ENCODE measurements at regions not wholly inside any gene's neighbourhood (a gene's known extent, or its start where the extent isn't known, plus 50 kb on each side); places are given as distances from the start of the nearest gene placed in this dataset.

DNA sequence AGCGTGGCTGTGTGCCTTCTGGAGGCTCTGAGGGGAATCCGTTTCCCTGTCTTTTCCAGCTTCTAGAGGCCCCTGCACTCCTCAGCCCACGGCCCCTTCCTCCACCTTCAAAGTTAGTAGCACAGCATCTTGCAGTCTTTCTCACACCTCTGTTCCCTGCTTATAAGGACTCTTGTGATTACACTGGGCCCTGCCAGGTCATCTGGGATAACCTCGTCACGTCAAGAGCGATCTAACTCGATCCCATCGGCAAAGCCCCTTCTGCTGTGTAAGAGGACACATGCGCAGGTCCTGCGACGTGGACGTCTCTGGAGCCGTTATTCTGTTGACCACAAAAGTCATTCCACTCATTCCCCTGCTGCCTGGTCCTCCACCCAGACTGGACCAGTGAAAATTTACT, 159.2 kb downstream of the BMP7 start:
- no peak overlapping the region for H3K4me2 ChIP-seq (ENCODE audit: low read length)
- ChIA-PET POLR2A (no interaction called here), CTCF (ENCODE audit: unreplicated experiment) (no interaction called here)
- no peaks in the 10 kb centered on the region for H3K79me2 ChIP-seq (ENCODE audit: insufficient read depth, low read depth, low read length)
- no peaks in the 10 kb centered on the region for H4K20me1 ChIP-seq (ENCODE audit: insufficient read depth, low read length)
- no peaks in the 10 kb centered on the region for H3K9me3 ChIP-seq (ENCODE audit: low read length)
- no peak overlapping the region for H3K4me3 ChIP-seq (ENCODE audit: low read depth, low read length, poor library complexity, severe bottlenecking)
- no peak for DNase-seq (ENCODE audit: low spot score)
- H3K27ac ChIP-seq (ENCODE audit: low read depth, low read length, poor library complexity, severe bottlenecking) = no peak overlapping the region
- H2AFZ ChIP-seq (ENCODE audit: low read length) = no peak overlapping the region
- H3K4me1 ChIP-seq (ENCODE audit: insufficient read depth, low read length, poor library complexity, severe bottlenecking) = no peaks in the 10 kb centered on the region
- no TSS peak for BruUV-seq (replicated peaks)
- intact Hi-C loops (cut with micrococcal nuclease; ENCODE audit: unreplicated experiment) = no loop called here
- H3K36me3 ChIP-seq (ENCODE audit: insufficient read depth, low read length) = no peaks in the 10 kb centered on the region
- no peaks in the 10 kb centered on the region for H3K9me2 ChIP-seq (ENCODE audit: insufficient read depth, low read length)
- no peak for TF ChIP-seq EZH2phosphoT487 (IDR thresholded peaks at IDR 0.05; ENCODE audit: borderline replicate concordance, low read depth, low read length)
- TF ChIP-seq, protein P1, sequence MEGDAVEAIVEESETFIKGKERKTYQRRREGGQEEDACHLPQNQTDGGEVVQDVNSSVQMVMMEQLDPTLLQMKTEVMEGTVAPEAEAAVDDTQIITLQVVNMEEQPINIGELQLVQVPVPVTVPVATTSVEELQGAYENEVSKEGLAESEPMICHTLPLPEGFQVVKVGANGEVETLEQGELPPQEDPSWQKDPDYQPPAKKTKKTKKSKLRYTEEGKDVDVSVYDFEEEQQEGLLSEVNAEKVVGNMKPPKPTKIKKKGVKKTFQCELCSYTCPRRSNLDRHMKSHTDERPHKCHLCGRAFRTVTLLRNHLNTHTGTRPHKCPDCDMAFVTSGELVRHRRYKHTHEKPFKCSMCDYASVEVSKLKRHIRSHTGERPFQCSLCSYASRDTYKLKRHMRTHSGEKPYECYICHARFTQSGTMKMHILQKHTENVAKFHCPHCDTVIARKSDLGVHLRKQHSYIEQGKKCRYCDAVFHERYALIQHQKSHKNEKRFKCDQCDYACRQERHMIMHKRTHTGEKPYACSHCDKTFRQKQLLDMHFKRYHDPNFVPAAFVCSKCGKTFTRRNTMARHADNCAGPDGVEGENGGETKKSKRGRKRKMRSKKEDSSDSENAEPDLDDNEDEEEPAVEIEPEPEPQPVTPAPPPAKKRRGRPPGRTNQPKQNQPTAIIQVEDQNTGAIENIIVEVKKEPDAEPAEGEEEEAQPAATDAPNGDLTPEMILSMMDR (conservative IDR thresholded peaks at IDR 0.05; ENCODE audit: low read length) = no peak

DNA sequence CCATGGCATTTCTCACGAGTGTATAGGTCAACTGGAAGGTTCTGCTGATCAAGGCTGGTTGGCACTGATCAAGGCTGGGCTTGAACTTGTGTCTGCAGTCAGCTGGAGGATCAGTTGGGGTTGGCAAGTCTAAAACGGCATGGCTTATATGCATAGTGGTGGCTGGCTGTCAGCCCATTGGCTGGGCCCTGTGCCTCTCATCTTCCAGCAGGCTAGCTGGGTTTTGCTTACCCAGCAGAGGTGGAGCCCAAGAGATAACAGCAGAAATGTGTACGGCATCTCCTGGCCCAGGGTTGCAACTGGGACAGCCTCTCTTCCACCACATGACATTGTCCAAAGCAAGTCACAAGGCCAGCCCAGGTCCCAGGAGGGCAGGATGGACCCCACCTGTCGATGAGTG, 158.2 kb downstream of the BMP7 start:
- Histone ChIP-seq H3K4me1 (ENCODE audit: insufficient read depth, low read length, poor library complexity, severe bottlenecking) (no peaks in the 10 kb centered on the region), H3K4me2 (ENCODE audit: low read length) (no peak overlapping the region), H3K36me3 (ENCODE audit: insufficient read depth, low read length) (no peaks in the 10 kb centered on the region), H3K9me2 (ENCODE audit: insufficient read depth, low read length) (no peaks in the 10 kb centered on the region), H2AFZ (ENCODE audit: low read length) (no peak overlapping the region), H3K4me3 (ENCODE audit: low read depth, low read length, poor library complexity, severe bottlenecking) (no peak overlapping the region), H3K9me3 (ENCODE audit: low read length) (no peaks in the 10 kb centered on the region), H3K27ac (ENCODE audit: low read depth, low read length, poor library complexity, severe bottlenecking) (no peak overlapping the region), H3K79me2 (ENCODE audit: insufficient read depth, low read depth, low read length) (no peaks in the 10 kb centered on the region), H4K20me1 (ENCODE audit: insufficient read depth, low read length) (no peaks in the 10 kb centered on the region)
- TF ChIP-seq, protein P1 (conservative IDR thresholded peaks at IDR 0.05; ENCODE audit: low read length) = no peak
- no peak for TF ChIP-seq EZH2phosphoT487 (IDR thresholded peaks at IDR 0.05; ENCODE audit: borderline replicate concordance, low read depth, low read length)
- DNase-seq (ENCODE audit: low spot score) = no peak
- intact Hi-C loops (cut with micrococcal nuclease; ENCODE audit: unreplicated experiment) = no loop called here
- ChIA-PET POLR2A (no interaction called here), CTCF (ENCODE audit: unreplicated experiment) (no interaction called here)
- BruUV-seq (replicated peaks) = no TSS peak

DNA sequence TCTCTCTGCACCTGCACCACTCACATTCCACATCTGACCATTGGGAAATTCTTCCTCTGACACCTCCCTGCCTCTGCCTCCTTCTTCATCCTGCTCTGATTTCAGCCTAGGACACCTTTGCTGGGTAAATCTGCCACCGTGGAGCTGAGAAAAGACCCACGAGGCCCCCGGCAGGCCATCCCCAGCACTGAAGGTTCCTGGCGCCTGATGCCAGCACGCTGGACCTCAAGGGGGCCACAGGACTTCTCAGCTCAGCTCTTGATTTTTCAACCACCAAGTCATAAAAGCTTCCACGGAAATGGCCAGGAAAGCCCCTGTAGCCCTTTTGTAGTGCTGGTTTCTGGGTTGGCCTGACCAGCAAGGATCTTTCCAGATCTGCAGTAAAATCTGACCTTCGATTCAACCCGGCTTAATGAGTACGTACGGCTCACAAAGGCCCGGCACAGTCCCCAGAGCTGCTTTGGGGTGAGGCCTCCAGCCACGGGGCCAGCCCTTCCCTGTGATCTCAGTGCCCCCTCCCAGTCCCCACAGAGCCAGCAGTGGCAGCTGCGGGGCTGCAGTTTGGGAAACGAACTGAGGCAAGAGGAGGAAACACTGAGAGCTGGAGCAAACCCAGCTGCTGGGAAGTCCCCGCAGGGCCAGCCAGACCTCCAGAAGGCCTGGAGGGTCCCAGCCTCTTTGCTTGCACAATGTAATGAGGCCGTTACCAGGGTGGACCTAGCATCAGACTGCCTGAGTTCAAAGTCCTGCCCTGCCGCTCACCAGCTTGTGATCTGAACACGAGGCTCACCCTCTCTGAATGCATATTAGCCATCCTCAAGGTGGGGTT, 157.5 kb downstream of the BMP7 start:
- no peaks in the 10 kb centered on the region for H4K20me1 ChIP-seq (ENCODE audit: insufficient read depth, low read length)
- intact Hi-C loops (cut with micrococcal nuclease; ENCODE audit: unreplicated experiment) = no loop called here
- H3K4me1 ChIP-seq (ENCODE audit: insufficient read depth, low read length, poor library complexity, severe bottlenecking) = no peaks in the 10 kb centered on the region
- TF ChIP-seq EZH2phosphoT487 (IDR thresholded peaks at IDR 0.05; ENCODE audit: borderline replicate concordance, low read depth, low read length) = no peak
- TF ChIP-seq, protein P1 (conservative IDR thresholded peaks at IDR 0.05; ENCODE audit: low read length) = no peak
- H2AFZ ChIP-seq (ENCODE audit: low read length) = no peak overlapping the region
- H3K4me3 ChIP-seq (ENCODE audit: low read depth, low read length, poor library complexity, severe bottlenecking) = no peak overlapping the region
- no peaks in the 10 kb centered on the region for H3K36me3 ChIP-seq (ENCODE audit: insufficient read depth, low read length)
- H3K79me2 ChIP-seq (ENCODE audit: insufficient read depth, low read depth, low read length) = no peaks in the 10 kb centered on the region
- POLR2A ChIA-PET = interaction anchor here (0.5 kb wide), 1 partner anchor 382 kb away, joined by 4 read pairs; no protein-coding TSS in a partner anchor
- no peak for DNase-seq (ENCODE audit: low spot score)
- no peak overlapping the region for H3K4me2 ChIP-seq (ENCODE audit: low read length)
- BruUV-seq (replicated peaks) = no TSS peak
- CTCF ChIA-PET (ENCODE audit: unreplicated experiment) = no interaction called here
- H3K9me3 ChIP-seq (ENCODE audit: low read length) = no peaks in the 10 kb centered on the region
- no peak overlapping the region for H3K27ac ChIP-seq (ENCODE audit: low read depth, low read length, poor library complexity, severe bottlenecking)
- H3K9me2 ChIP-seq (ENCODE audit: insufficient read depth, low read length) = no peaks in the 10 kb centered on the region

Measured in OCI-LY7 (cell line).